GM12891 (cell line): ENCODE measurements at regions not wholly inside any gene's neighbourhood (a gene's known extent, or its start where the extent isn't known, plus 50 kb on each side); places are given as distances from the start of the nearest gene placed in this dataset.

Experiments used
- DNase-seq: peaks from one replicate; pipeline ENCODE4 v3.0.0; 2011; ENCODE audit warnings: low spot score; ENCODE audit not compliant: insufficient read length
- FAIRE-seq: peaks from 2 replicates; lab custom pipeline; 2011; peaks lifted over from hg19 to GRCh38; lab: Jason Lieb, UNC
- PAX5 ChIP-seq: IDR thresholded peaks from 2 replicates; pipeline ENCODE4 v1.6.1; 2011; ENCODE audit warnings: low read length, moderate library complexity, mild to moderate bottlenecking; ENCODE audit not compliant: insufficient read depth, severe bottlenecking
- POLR2A ChIP-seq: IDR thresholded peaks from 2 replicates; pipeline ENCODE4 v1.6.1; 2011; ENCODE audit warnings: low read depth, low read length, control low read depth
- POLR2AphosphoS5 ChIP-seq: IDR thresholded peaks from 2 replicates; pipeline ENCODE4 v1.6.1; 2011; ENCODE audit warnings: low read depth, low read length, control low read depth
- POU2F2 ChIP-seq: IDR thresholded peaks from 2 replicates; pipeline ENCODE4 v1.6.1; 2011; ENCODE audit warnings: low read depth, mild to moderate bottlenecking, control low read depth, low read length, moderate library complexity
- SPI1 ChIP-seq: IDR thresholded peaks from 2 replicates; pipeline ENCODE4 v1.6.1; 2011; ENCODE audit warnings: low read depth, low read length, control low read depth
- TAF1 ChIP-seq: IDR thresholded peaks from 2 replicates; pipeline ENCODE4 v1.6.1; 2011; ENCODE audit warnings: low read depth, low read length, control low read depth

DNA sequence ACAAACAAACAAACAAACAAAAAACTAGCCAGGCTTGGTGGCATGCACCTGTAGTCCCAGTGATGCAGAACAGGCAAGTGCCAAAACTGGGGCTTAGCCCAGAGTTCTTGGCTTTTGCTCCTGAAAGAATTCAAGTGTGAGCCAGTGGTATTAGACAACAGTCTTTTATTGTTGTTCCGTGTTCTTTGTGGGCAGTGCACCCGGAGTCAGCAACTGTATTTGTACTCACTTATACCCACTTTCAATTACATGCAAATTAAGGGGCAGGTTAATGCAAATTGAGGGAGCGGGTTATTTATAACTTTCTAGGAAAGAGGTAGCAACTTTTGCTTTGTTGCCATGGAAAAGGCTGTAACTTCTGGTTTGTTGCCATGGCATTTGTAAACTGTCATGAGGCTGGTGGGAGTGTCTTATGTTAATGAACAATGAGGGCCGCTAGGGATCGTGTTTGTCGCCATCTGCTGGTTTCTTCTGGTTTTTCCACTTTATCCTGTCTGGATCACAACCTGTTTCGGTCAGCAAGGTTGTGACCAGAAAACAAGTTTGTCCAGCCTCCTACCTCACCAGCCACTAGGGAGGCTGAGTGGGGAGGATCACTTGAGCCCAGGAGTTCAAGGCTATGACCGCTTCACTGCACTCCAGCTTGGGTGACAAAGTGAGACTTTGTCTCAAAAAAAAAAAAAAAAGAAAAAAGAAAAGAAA lies 88.8 kb upstream of the ESX1 start:
- TF ChIP-seq SPI1 (no peak), POLR2AphosphoS5 (no peak), POLR2A (no peak), PAX5 (no peak), POU2F2 (no peak), TAF1 (no peak)
- DNase-seq, result no peak
- FAIRE-seq, result peak; percentile 86

DNA sequence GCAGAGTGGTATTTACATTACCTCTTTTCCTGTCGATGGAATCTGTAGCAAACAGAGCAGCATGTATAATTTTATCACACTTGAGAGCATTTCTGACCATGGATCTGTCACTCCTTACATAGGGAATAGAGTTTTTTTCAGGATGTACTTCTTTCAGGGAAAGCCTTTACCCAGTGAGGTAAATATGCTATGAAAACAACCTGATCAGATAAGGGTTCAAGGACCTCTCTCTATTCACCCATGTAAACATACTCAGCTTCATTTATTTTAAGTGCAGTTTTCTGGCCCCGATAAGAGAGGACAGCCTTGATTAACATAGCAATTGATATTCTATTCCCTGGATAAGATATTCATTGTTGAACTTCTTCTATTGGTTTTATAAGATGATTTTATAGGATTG lies 87.3 kb upstream of the ESX1 start:
- no peak for DNase-seq
- no peak for TF ChIP-seq SPI1
- TF ChIP-seq PAX5, result no peak
- no peak for TF ChIP-seq POLR2AphosphoS5
- TF ChIP-seq TAF1, result no peak
- FAIRE-seq, result no peak

DNA sequence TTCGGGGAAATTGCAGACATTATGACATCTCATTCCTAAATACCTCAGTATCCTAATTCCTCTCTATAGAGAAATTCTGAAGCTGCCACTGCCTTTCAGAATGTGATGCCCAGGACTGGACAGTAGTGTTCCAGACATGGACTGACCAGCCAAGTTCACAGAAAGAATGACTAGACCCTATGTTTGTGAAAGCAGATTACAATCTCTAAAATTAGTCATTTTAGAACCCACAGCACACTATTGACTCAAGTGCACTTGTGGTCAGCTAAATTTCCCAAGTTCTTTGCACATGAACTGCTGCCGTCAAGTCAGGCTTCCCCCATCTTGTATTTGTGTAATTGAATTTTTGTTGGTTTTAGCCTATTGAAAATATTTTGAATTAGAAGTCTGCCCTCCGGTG lies 81.0 kb upstream of the ESX1 start:
- TF ChIP-seq POLR2A (no peak), POU2F2 (no peak), PAX5 (no peak), SPI1 (no peak), TAF1 (no peak), POLR2AphosphoS5 (no peak)
- FAIRE-seq (no peak), DNase-seq (no peak)

DNA sequence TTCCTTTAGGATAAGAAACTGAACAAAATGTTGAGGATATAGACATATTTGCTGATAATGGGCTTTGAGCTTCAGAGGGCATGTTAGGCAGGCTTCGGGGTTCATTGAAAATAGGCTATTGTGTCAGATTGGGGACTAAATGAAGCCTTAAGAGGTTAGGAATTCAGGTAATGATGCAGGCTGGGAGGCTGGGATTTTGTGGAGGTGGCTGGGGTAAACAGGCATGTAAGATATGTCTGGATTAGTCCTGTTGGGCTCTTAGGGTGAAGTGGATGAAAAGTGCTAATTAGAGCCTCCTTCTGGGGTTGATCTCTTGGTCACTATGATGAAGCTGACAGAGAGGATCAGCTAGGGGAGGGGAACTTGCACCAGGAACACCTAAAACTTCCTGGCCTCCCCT lies 80.2 kb upstream of the ESX1 start:
- FAIRE-seq (no peak), DNase-seq (no peak)
- TF ChIP-seq POLR2A (no peak), PAX5 (no peak), TAF1 (no peak), POLR2AphosphoS5 (no peak), SPI1 (no peak), POU2F2 (no peak)

DNA sequence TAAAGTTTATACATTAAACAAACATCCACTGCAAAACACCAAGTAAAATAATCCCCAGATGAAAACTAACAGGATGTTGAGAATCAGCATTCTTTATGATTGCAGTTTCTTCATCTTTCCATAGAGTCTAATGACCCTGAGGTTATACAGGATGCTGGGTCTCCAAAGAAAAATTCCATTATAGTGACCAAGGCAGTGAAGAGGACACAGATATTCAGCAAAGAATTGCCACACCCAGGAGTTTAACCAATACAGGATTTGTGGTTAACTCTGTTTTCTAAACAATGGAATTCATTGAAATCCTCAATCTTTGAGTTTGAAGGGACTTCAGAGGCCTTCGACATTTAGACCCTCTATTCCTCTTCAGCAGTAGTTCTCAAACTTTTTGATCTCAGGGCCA lies 76.2 kb upstream of the ESX1 start:
- FAIRE-seq, result no peak
- TF ChIP-seq POLR2A (no peak), PAX5 (no peak)
- DNase-seq, result no peak

DNA sequence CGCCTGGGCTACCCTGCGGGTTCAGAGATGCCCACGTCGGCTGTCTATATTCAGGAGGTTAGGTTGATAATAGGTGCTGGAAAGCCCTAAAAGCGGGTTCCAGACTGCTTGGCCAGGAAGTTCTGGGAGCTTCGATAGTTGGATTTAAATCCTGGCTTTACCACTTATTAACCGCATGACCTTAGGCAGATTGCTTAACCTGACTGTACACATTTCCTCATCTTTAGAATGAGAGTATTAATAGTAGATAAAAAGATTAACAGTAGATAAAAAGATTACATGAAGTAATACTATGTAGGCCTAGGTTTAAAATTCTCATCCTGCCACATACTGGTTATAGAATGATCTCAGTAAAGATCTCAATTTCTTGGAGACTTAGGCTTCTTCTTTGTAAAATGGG lies 75.0 kb upstream of the ESX1 start:
- TF ChIP-seq POLR2A, result no peak
- FAIRE-seq (no peak), DNase-seq (no peak)

DNA sequence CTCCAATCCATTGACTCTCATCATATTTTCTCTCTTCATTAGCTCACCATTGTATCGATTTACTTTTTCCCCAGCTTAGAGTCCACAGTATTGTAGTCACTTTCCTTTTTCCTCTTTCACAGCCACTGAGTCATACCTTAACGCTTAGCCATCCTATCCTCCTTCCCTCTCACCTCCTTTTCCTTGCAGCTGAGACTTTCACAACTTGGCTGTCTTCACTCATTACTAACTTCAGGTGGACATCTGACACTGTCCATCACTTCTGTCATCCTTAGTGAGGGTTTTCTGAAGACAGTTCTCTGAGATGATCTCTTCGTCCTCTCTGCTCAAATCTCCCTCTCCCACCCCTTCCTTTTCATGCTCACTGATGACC lies 70.5 kb upstream of the ESX1 start:
- no peak for DNase-seq
- no peak for TF ChIP-seq TAF1
- no peak for FAIRE-seq

DNA sequence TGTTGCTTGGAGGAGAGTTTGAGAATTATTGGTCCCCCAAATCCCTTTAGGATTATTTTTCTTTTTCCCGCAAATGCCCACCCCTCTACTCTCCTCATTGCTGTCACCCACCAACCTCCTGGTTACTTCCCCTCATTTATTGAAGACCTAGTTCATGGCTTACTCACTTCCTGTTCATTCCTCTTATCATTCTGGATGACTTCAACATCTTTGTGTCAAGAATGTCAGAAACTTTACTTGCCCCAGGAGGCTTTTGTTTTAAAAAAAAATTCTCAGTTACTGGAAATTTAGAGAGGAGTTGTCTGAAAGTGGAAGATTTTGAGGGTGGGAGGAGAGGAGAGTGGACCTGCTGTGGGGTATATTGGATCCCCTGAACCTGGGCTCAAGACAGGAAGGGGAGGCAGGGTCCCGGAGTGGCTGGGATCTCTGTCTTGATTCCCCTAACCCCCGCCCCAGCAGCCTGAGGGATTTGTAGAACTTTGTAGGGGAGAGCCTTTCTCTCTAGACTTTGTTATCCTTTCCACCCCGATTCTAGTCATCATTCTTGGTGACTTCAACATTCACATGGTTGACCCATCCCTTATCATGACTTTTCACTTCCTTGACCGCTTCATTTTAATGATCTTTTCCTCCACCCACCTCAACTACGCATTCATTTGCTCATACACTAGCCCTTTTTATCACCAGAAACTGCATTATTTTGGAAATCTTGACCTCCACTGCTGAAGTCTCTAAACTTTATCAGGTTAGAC lies 69.9 kb upstream of the ESX1 start:
- DNase-seq (no peak), FAIRE-seq (no peak)
- TF ChIP-seq POLR2AphosphoS5 (no peak), SPI1 (no peak), POLR2A (no peak), POU2F2 (no peak), TAF1 (no peak), PAX5 (no peak)

DNA sequence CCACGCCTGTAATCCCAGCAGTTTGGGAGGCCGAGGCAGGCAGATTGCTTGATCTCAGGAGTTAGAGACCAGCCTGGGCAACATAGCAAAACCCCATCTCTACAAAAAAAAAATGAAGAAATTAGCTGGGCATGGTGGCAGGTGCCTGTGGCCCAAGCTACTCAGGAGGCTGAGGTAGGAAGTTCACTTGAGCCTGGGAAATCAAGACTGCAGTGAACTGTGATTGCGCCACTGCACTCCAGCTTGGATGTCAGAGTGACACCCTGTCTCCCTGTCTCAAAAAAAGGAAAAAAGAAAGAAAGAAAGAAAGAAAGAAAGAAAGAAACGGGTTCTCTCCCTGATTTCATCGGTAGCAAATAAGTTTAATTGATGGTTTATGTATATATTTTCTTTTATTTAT lies 64.6 kb upstream of the ESX1 start:
- DNase-seq, result no peak
- FAIRE-seq, result no peak
- TF ChIP-seq POU2F2 (no peak), PAX5 (no peak), SPI1 (no peak), POLR2A (no peak), TAF1 (no peak)

DNA sequence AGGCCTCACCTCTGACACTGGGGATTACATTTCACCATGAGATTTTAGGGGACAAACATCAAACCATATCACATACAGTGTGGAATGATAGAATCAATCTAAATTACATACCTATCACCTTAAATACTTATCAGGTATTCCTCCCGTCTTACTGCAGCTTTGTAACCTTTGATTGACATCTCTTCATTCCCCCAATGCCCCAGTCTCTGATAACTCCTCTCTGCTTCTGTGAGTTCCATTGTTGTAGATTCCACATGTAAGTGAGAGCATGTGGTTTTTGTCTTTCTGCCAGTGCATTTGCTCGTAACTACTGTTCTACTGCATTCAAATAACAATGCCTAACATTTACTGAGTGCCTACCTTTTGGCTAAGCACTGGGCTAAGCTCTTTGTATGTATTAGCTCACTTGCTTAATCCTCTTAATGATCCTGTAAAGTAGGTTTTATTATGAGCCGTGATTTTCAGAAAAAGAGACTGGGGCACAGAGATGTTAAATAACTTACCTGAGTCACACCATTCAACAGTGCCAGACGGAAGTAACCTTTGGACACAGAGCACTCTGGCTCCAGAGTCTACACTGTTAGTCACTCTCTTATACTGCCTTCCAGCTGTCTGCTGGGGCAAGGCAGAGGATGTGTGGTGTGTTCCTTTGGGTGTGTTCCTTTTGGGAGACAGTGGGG lies 63.7 kb upstream of the ESX1 start:
- no peak for FAIRE-seq
- TF ChIP-seq POU2F2, result no peak
- no peak for DNase-seq
